Smooth muscle cell (in vitro differentiated cells): ENCODE measurements at regions not wholly inside any gene's neighbourhood (a gene's known extent, or its start where the extent isn't known, plus 50 kb on each side); places are given as distances from the start of the nearest gene placed in this dataset.

Experiments used
- DNase-seq: peaks from one replicate; lab custom pipeline; 2025; ENCODE audit not compliant: unreplicated experiment; lab: John Stamatoyannopoulos, UW
- H2AFZ ChIP-seq: fragments of 200-600 bp; sonication (generic); 2 replicates; pipeline ENCODE4 v1.6.0; 2016; ENCODE audit warnings: antibody characterized with exemption, low read depth, mild to moderate bottlenecking
- H3F3A ChIP-seq: fragments of 200-600 bp; sonication (generic); 2 replicates; pipeline ENCODE4 v1.6.0; 2017; ENCODE audit warnings: antibody characterized with exemption, low read depth
- H3K27ac ChIP-seq: fragments of 200-600 bp; sonication (generic); 2 replicates; pipeline ENCODE4 v1.5.1; 2016; ENCODE audit warnings: low read depth, mild to moderate bottlenecking
- H3K27me3 ChIP-seq: fragments of 200-600 bp; sonication (generic); 2 replicates; pipeline ENCODE4 v1.6.1; 2016; ENCODE audit warnings: low read depth, mild to moderate bottlenecking
- H3K36me3 ChIP-seq: fragments of 200-600 bp; sonication (generic); 2 replicates; pipeline ENCODE4 v1.5.1; 2016; ENCODE audit warnings: low read depth
- H3K4me1 ChIP-seq: fragments of 200-600 bp; sonication (generic); 2 replicates; pipeline ENCODE4 v1.5.1; 2016; ENCODE audit warnings: low read depth
- H3K4me2 ChIP-seq: fragments of 200-600 bp; sonication (generic); 2 replicates; pipeline ENCODE4 v1.6.0; 2016; ENCODE audit warnings: mild to moderate bottlenecking
- H3K4me3 ChIP-seq: fragments of 200-600 bp; sonication (generic); 2 replicates; pipeline ENCODE4 v1.5.1; 2016; ENCODE audit warnings: mild to moderate bottlenecking
- H3K79me2 ChIP-seq: fragments of 200-600 bp; sonication (generic); 2 replicates; pipeline ENCODE4 v1.6.0; 2016; ENCODE audit warnings: low read depth, mild to moderate bottlenecking
- H3K9ac ChIP-seq: fragments of 200-600 bp; sonication (generic); 2 replicates; pipeline ENCODE4 v1.6.0; 2016; ENCODE audit warnings: low read depth
- H3K9me3 ChIP-seq: fragments of 200-600 bp; sonication (generic); replicated peaks from 2 replicates; pipeline ENCODE4 v1.5.1; 2016; ENCODE audit warnings: low read depth
- H4K20me1 ChIP-seq: fragments of 200-600 bp; sonication (generic); 2 replicates; pipeline ENCODE4 v1.6.0; 2016; ENCODE audit warnings: low read depth
- CTCF ChIP-seq: fragments of 200-600 bp; sonication (generic); IDR thresholded peaks from 2 replicates; pipeline ENCODE4 v1.5.1; 2017; ENCODE audit warnings: borderline replicate concordance, mild to moderate bottlenecking, antibody characterized with exemption; ENCODE audit not compliant: insufficient read depth, poor library complexity, severe bottlenecking
- WGBS: methylation state at CpG from one replicate; pipeline ENCODE4 v1.1.7; 2016; ENCODE audit warnings: low lambda C conversion rate; 5-methylcytosine and 5-hydroxymethylcytosine counted together

- no peak overlapping the region for H2AFZ ChIP-seq
- H3K36me3 ChIP-seq: no peaks in the 10 kb centered on the region
- H3F3A ChIP-seq: no peaks in the 10 kb centered on the region
- 91% methylated on average over 2 of the region's 2 CpGs for WGBS
- no peak overlapping the region for H3K27ac ChIP-seq
- no peak for TF ChIP-seq CTCF
- H3K79me2 ChIP-seq: no peaks in the 10 kb centered on the region
- no peaks in the 10 kb centered on the region for H3K4me1 ChIP-seq
- H3K27me3 ChIP-seq: no peaks in the 10 kb centered on the region
- H3K4me2 ChIP-seq: no peak overlapping the region
- peaks cover 4% of the 10 kb centered on the region for H3K9me3 ChIP-seq
- no peaks in the 10 kb centered on the region for H4K20me1 ChIP-seq
- H3K9ac ChIP-seq: no peak overlapping the region
- DNase-seq: no peak
- no peak overlapping the region for H3K4me3 ChIP-seq
Observed at GRCh38 chr11:121780971-121781370, 328.2 kb upstream of the SORL1-AS1 start.

GRCh38 chr11:121777056-121777455 is 324.3 kb upstream of the SORL1-AS1 start:
- Histone ChIP-seq H2AFZ (no peak overlapping the region), H3K27ac (no peak overlapping the region), H3K9ac (no peak overlapping the region), H3K9me3 (no peaks in the 10 kb centered on the region), H3K4me2 (no peak overlapping the region), H3K4me3 (no peak overlapping the region), H3K36me3 (no peaks in the 10 kb centered on the region), H4K20me1 (no peaks in the 10 kb centered on the region), H3K4me1 (no peaks in the 10 kb centered on the region), H3K79me2 (no peaks in the 10 kb centered on the region), H3F3A (no peaks in the 10 kb centered on the region), H3K27me3 (no peaks in the 10 kb centered on the region)
- TF ChIP-seq CTCF: no peak
- DNase-seq: no peak
- 69% methylated on average over 3 of the region's 3 CpGs for WGBS

GRCh38 chr11:121775276-121775675 is 322.5 kb upstream of the SORL1-AS1 start:
- no peak for DNase-seq
- Histone ChIP-seq H3F3A (no peaks in the 10 kb centered on the region), H3K4me2 (no peak overlapping the region), H2AFZ (no peak overlapping the region), H3K4me3 (no peak overlapping the region), H3K36me3 (no peaks in the 10 kb centered on the region), H3K9ac (no peak overlapping the region), H3K27me3 (no peaks in the 10 kb centered on the region), H3K4me1 (no peaks in the 10 kb centered on the region), H3K9me3 (no peaks in the 10 kb centered on the region), H3K27ac (no peak overlapping the region), H4K20me1 (no peaks in the 10 kb centered on the region), H3K79me2 (no peaks in the 10 kb centered on the region)
- no peak for TF ChIP-seq CTCF
- WGBS: 63% methylated on average over 5 of the region's 5 CpGs

GRCh38 chr11:121773076-121773475 is 320.3 kb upstream of the SORL1-AS1 start:
- no peak for DNase-seq
- H4K20me1 ChIP-seq: no peaks in the 10 kb centered on the region
- H3K9me3 ChIP-seq: no peaks in the 10 kb centered on the region
- H3K36me3 ChIP-seq: no peaks in the 10 kb centered on the region
- H3K4me1 ChIP-seq: no peaks in the 10 kb centered on the region
- H3F3A ChIP-seq: no peaks in the 10 kb centered on the region
- no peak overlapping the region for H3K9ac ChIP-seq
- WGBS: 84% methylated on average over 2 of the region's 2 CpGs
- H3K79me2 ChIP-seq: no peaks in the 10 kb centered on the region
- TF ChIP-seq CTCF: no peak
- no peaks in the 10 kb centered on the region for H3K27me3 ChIP-seq
- no peak overlapping the region for H3K4me3 ChIP-seq
- H2AFZ ChIP-seq: peak overlapping the region; percentile 11
- H3K27ac ChIP-seq: no peak overlapping the region
- no peak overlapping the region for H3K4me2 ChIP-seq
